PFSK-1 (cell line): ENCODE measurements at regions not wholly inside any gene's neighbourhood (a gene's known extent, or its start where the extent isn't known, plus 50 kb on each side); places are given as distances from the start of the nearest gene placed in this dataset.

ENCODE experiments used
- POLR2AphosphoS5 ChIP-seq: IDR thresholded peaks from 2 replicates; pipeline ENCODE4 v1.6.1; 2012; ENCODE audit warnings: low read depth, mild to moderate bottlenecking, control low read depth, low read length, moderate library complexity
- SIN3A ChIP-seq: IDR thresholded peaks from 2 replicates; pipeline ENCODE4 v1.6.1; 2012; ENCODE audit warnings: mild to moderate bottlenecking, low read length, moderate library complexity, borderline replicate concordance; ENCODE audit not compliant: insufficient read depth
- TAF1 ChIP-seq: IDR thresholded peaks from 2 replicates; pipeline ENCODE4 v1.6.1; 2012; ENCODE audit warnings: low read length, control low read depth, borderline replicate concordance; ENCODE audit not compliant: insufficient read depth
- TF ChIP-seq, protein P1 (sequence below), 2 experiments: IDR thresholded peaks; 2 replicates each; pipeline versions ENCODE4 v1.6.1 to v1.8.0; 2011 to 2012; ENCODE audit warnings: low read depth in 2 of 2, low read length in 2 of 2, control low read depth in 1 of 2, inconsistent platforms in 1 of 2, mild to moderate bottlenecking in 1 of 2, moderate library complexity in 1 of 2; ENCODE audit not compliant: insufficient read depth in 1 of 2

DNA sequence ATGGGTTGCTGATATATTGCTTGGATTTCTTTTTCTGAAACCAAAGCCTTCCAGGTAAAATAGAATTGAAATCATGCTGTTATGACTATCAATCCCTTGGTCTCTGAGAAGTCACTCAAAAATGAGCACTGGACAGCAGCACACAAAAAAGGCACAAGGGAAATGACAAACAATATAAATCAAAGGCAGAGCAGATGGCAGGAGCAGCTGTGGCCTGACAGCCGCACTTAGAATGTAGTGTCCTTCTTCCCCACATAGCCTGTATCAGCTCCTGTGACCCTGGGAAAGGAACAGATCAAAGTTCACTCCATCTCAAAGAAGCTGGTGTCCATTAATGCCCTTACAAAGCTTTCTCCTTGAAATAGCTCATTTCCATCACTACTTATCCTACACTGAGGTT, 326.7 kb downstream of the SUCLG1 start:
- TF ChIP-seq POLR2AphosphoS5 (no peak), TAF1 (no peak), SIN3A (no peak)
- TF ChIP-seq, protein P1, sequence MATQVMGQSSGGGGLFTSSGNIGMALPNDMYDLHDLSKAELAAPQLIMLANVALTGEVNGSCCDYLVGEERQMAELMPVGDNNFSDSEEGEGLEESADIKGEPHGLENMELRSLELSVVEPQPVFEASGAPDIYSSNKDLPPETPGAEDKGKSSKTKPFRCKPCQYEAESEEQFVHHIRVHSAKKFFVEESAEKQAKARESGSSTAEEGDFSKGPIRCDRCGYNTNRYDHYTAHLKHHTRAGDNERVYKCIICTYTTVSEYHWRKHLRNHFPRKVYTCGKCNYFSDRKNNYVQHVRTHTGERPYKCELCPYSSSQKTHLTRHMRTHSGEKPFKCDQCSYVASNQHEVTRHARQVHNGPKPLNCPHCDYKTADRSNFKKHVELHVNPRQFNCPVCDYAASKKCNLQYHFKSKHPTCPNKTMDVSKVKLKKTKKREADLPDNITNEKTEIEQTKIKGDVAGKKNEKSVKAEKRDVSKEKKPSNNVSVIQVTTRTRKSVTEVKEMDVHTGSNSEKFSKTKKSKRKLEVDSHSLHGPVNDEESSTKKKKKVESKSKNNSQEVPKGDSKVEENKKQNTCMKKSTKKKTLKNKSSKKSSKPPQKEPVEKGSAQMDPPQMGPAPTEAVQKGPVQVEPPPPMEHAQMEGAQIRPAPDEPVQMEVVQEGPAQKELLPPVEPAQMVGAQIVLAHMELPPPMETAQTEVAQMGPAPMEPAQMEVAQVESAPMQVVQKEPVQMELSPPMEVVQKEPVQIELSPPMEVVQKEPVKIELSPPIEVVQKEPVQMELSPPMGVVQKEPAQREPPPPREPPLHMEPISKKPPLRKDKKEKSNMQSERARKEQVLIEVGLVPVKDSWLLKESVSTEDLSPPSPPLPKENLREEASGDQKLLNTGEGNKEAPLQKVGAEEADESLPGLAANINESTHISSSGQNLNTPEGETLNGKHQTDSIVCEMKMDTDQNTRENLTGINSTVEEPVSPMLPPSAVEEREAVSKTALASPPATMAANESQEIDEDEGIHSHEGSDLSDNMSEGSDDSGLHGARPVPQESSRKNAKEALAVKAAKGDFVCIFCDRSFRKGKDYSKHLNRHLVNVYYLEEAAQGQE (IDR thresholded peaks at IDR 0.05; ENCODE audit: insufficient read depth in 1 of 2, low read depth in 2 of 2, low read length in 2 of 2) = no peak
